ENCODE measurements at regions not wholly inside any gene's neighbourhood (a gene's known extent, or its start where the extent isn't known, plus 50 kb on each side); places are given as distances from the start of the nearest gene placed in this dataset.

DNA sequence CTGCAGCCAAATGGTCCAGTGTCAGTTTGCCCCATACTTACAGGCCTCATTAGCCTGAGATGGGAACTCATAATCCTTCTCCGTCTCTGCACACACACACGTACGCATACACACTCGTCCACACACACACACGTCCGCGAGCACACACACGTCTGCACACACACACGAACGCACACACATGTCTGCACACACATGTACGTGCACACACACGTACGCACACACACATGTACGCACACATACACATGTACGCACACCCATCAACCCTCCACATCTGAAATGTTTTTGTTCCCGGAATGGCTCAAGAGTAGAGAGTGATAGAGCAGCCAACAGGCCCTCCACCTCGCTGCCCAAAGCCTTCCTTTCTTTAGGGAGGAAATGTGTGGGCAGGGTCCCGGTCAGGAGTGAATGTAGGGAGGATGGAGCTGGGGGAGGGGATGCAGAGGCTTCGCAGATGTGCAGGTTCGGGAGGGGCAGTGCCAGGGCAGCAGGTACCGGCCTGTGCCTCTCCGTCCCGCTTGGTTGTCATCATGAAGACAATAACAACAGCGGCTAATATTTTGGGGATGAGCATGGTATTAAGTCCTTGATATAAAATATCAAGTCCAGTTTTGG lies 52.7 kb downstream of the PTGR3 start:
- intact Hi-C loops (cut with DNase I): no loop called here
- Histone ChIP-seq H3K27ac (ENCODE audit: low read depth in 2 of 2, low read length in 2 of 2) (no peak overlapping the region), H3K9ac (ENCODE audit: low read length in 3 of 3) (no peak overlapping the region), H3K4me1 (ENCODE audit: control insufficient read depth in 2 of 3, insufficient read depth in 2 of 3, low read depth in 1 of 3, low read length in 3 of 3) (no peaks in the 10 kb centered on the region), H3K27me3 (ENCODE audit: control insufficient read depth, insufficient read depth, low read length) (no peaks in the 10 kb centered on the region), H3K4me3 (ENCODE audit: low read length in 3 of 3) (no peak overlapping the region), H3K36me3 (ENCODE audit: control insufficient read depth in 2 of 3, insufficient read depth in 3 of 3, low read length in 3 of 3) (no peaks in the 10 kb centered on the region), H3K9me3 (ENCODE audit: control insufficient read depth in 2 of 3, insufficient read depth in 1 of 3, low read length in 3 of 3) (no peaks in the 10 kb centered on the region)
- TF ChIP-seq, protein P1, sequence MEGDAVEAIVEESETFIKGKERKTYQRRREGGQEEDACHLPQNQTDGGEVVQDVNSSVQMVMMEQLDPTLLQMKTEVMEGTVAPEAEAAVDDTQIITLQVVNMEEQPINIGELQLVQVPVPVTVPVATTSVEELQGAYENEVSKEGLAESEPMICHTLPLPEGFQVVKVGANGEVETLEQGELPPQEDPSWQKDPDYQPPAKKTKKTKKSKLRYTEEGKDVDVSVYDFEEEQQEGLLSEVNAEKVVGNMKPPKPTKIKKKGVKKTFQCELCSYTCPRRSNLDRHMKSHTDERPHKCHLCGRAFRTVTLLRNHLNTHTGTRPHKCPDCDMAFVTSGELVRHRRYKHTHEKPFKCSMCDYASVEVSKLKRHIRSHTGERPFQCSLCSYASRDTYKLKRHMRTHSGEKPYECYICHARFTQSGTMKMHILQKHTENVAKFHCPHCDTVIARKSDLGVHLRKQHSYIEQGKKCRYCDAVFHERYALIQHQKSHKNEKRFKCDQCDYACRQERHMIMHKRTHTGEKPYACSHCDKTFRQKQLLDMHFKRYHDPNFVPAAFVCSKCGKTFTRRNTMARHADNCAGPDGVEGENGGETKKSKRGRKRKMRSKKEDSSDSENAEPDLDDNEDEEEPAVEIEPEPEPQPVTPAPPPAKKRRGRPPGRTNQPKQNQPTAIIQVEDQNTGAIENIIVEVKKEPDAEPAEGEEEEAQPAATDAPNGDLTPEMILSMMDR (IDR thresholded peaks at IDR 0.05; ENCODE audit: borderline replicate concordance, extremely low read depth, insufficient read depth): no peak
- FAIRE-seq (no peak), DNase-seq (no peak)

GRCh38 chr18:75154997-75155396 lies 53.9 kb downstream of the PTGR3 start:
- DNase-seq (no peak), FAIRE-seq (no peak)
- no peak overlapping the region for H3K4me3 ChIP-seq (ENCODE audit: low read length in 3 of 3)
- TF ChIP-seq, protein P1 (IDR thresholded peaks at IDR 0.05; ENCODE audit: borderline replicate concordance, extremely low read depth, insufficient read depth): no peak
- no peak overlapping the region for H3K27ac ChIP-seq (ENCODE audit: low read depth in 2 of 2, low read length in 2 of 2)
- H3K9ac ChIP-seq (ENCODE audit: low read length in 3 of 3): no peak overlapping the region
- no peaks in the 10 kb centered on the region for H3K9me3 ChIP-seq (ENCODE audit: control insufficient read depth in 2 of 3, insufficient read depth in 1 of 3, low read length in 3 of 3)
- intact Hi-C loops (cut with DNase I): no loop called here
- no peaks in the 10 kb centered on the region for H3K27me3 ChIP-seq (ENCODE audit: control insufficient read depth, insufficient read depth, low read length)
- H3K4me1 ChIP-seq (ENCODE audit: control insufficient read depth in 2 of 3, insufficient read depth in 2 of 3, low read depth in 1 of 3, low read length in 3 of 3): no peaks in the 10 kb centered on the region
- H3K36me3 ChIP-seq (ENCODE audit: control insufficient read depth in 2 of 3, insufficient read depth in 3 of 3, low read length in 3 of 3): no peaks in the 10 kb centered on the region

DNA sequence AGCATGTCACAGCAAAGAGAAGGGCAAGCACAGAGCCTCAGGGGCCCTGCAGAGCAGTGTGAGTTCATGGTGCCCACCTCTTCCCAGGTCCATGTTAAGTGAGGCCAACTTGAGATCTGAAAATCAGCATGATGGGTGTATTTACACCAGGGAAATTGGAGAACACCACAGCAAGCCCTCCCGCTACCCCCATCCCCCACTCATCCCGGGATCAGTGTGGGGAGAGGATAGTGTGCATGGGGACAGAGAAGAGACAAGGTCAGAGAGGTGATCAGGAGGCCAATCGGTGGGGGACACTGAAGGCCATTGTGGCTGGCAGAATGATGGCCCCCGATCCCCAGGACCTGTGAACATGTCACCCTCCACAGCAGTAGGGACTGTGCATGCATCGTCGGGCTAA lies 54.7 kb downstream of the PTGR3 start:
- Histone ChIP-seq H3K4me1 (ENCODE audit: control insufficient read depth in 2 of 3, insufficient read depth in 2 of 3, low read depth in 1 of 3, low read length in 3 of 3) (no peaks in the 10 kb centered on the region), H3K9me3 (ENCODE audit: control insufficient read depth in 2 of 3, insufficient read depth in 1 of 3, low read length in 3 of 3) (no peaks in the 10 kb centered on the region), H3K27ac (ENCODE audit: low read depth in 2 of 2, low read length in 2 of 2) (no peak overlapping the region), H3K36me3 (ENCODE audit: control insufficient read depth in 2 of 3, insufficient read depth in 3 of 3, low read length in 3 of 3) (no peaks in the 10 kb centered on the region), H3K27me3 (ENCODE audit: control insufficient read depth, insufficient read depth, low read length) (no peaks in the 10 kb centered on the region), H3K9ac (ENCODE audit: low read length in 3 of 3) (no peak overlapping the region), H3K4me3 (ENCODE audit: low read length in 3 of 3) (no peak overlapping the region)
- intact Hi-C loops (cut with DNase I): no loop called here
- no peak for FAIRE-seq
- TF ChIP-seq, protein P1 (IDR thresholded peaks at IDR 0.05; ENCODE audit: borderline replicate concordance, extremely low read depth, insufficient read depth): no peak
- no peak for DNase-seq

- Histone ChIP-seq H3K27me3 (ENCODE audit: control insufficient read depth, insufficient read depth, low read length) (peaks cover 2% of the 10 kb centered on the region), H3K27ac (ENCODE audit: low read depth in 2 of 2, low read length in 2 of 2) (no peak overlapping the region), H3K9me3 (ENCODE audit: control insufficient read depth in 2 of 3, insufficient read depth in 1 of 3, low read length in 3 of 3) (peaks cover 0 to 5% (median 0%) of the 10 kb centered on the region in 3 donors), H3K9ac (ENCODE audit: low read length in 3 of 3) (no peak overlapping the region), H3K4me1 (ENCODE audit: control insufficient read depth in 2 of 3, insufficient read depth in 2 of 3, low read depth in 1 of 3, low read length in 3 of 3) (no peaks in the 10 kb centered on the region), H3K36me3 (ENCODE audit: control insufficient read depth in 2 of 3, insufficient read depth in 3 of 3, low read length in 3 of 3) (no peaks in the 10 kb centered on the region), H3K4me3 (ENCODE audit: low read length in 3 of 3) (no peak overlapping the region)
- TF ChIP-seq, protein P1 (IDR thresholded peaks at IDR 0.05; ENCODE audit: borderline replicate concordance, extremely low read depth, insufficient read depth): no peak
- FAIRE-seq (no peak), DNase-seq (no peak)
- intact Hi-C loops (cut with DNase I): no loop called here
These were observed 65.1 kb downstream of the PTGR3 start for GRCh38 chr18:75143851-75144250.

All from kidney (tissue), 13 donors.